Kidney capillary endothelial cell (primary cell): ENCODE measurements at regions not wholly inside any gene's neighbourhood (a gene's known extent, or its start where the extent isn't known, plus 50 kb on each side); places are given as distances from the start of the nearest gene placed in this dataset.
A peak's percentile ranks its signal among the peaks of the same experiment; 100 is the strongest.

Experiments
- DNase-seq: peaks from one replicate; pipeline ENCODE4 v3.0.0-alpha.2; 2018; ENCODE audit warnings: low spot score

- no peak for DNase-seq
Observed at GRCh38 chr3:71990545-71990944, 205.6 kb upstream of the PROK2 start.

- DNase-seq, result no peak
Observed at GRCh38 chr3:71989165-71989564, 204.2 kb upstream of the PROK2 start.

GRCh38 chr3:71987828-71988227, 202.9 kb upstream of the PROK2 start:
- DNase-seq, result peak; percentile 82

GRCh38 chr3:71987089-71987735, 202.3 kb upstream of the PROK2 start:
- no peak for DNase-seq

GRCh38 chr3:71986606-71987005, 201.7 kb upstream of the PROK2 start:
- no peak for DNase-seq

- no peak for DNase-seq
Observed at GRCh38 chr3:71984843-71985613, 200.1 kb upstream of the PROK2 start.

- DNase-seq, result no peak
Observed at GRCh38 chr3:71983694-71984093, 198.7 kb upstream of the PROK2 start.

- DNase-seq, result peak; percentile 73
Observed at GRCh38 chr3:71982506-71983258, 197.7 kb upstream of the PROK2 start.

- no peak for DNase-seq
Observed at GRCh38 chr3:71979175-71979574, 194.2 kb upstream of the PROK2 start.

GRCh38 chr3:71978150-71978721, 193.3 kb upstream of the PROK2 start:
- no peak for DNase-seq

GRCh38 chr3:71977525-71977924, 192.6 kb upstream of the PROK2 start:
- DNase-seq, result no peak

- DNase-seq, result no peak
Observed at GRCh38 chr3:71975573-71975972, 190.6 kb upstream of the PROK2 start.

- no peak for DNase-seq
Observed at GRCh38 chr3:71974786-71975185, 189.8 kb upstream of the PROK2 start.

- DNase-seq, result no peak
Observed at GRCh38 chr3:71973274-71974030, 188.5 kb upstream of the PROK2 start.

- no peak for DNase-seq
Observed at GRCh38 chr3:71972031-71972430, 187.1 kb upstream of the PROK2 start.

GRCh38 chr3:71968544-71968943, 183.6 kb upstream of the PROK2 start:
- no peak for DNase-seq

GRCh38 chr3:71966185-71966584, 181.2 kb upstream of the PROK2 start:
- DNase-seq, result no peak

GRCh38 chr3:71964170-71964569, 179.2 kb upstream of the PROK2 start:
- no peak for DNase-seq

- DNase-seq, result peak; percentile 52
Observed at GRCh38 chr3:71962561-71963240, 177.8 kb upstream of the PROK2 start.

GRCh38 chr3:71961891-71962290, 176.9 kb upstream of the PROK2 start:
- no peak for DNase-seq

- DNase-seq, result no peak
Observed at GRCh38 chr3:71961378-71961777, 176.4 kb upstream of the PROK2 start.
